Psoas muscle (tissue), 7 donors: ENCODE measurements at regions not wholly inside any gene's neighbourhood (a gene's known extent, or its start where the extent isn't known, plus 50 kb on each side); places are given as distances from the start of the nearest gene placed in this dataset.

ENCODE experiments used
- ATAC-seq, 4 donors: fragments of 200-7000 bp; cut with Tn5 transposase; one replicate each; pipeline ENCODE4 v1.9.1; 2020; ENCODE audit warnings: moderate library complexity in 3 of 4, mild to moderate bottlenecking in 2 of 4
- DNase-seq, 2 donors: peaks; one replicate each; pipeline ENCODE4 v3.0.0-alpha.2; 2020
- H3K27ac ChIP-seq: fragments of 200-600 bp; one replicate; pipeline ENCODE4 v1.8.0; 2022
- H3K27me3 ChIP-seq, 3 donors: fragments of 200-600 bp in 1 of 3; one replicate each; pipeline versions ENCODE4 v1.6.1 to v1.8.0; 2013 to 2022; ENCODE audit warnings: low read length in 2 of 3, mild to moderate bottlenecking in 2 of 3, moderate library complexity in 1 of 3; ENCODE audit not compliant: insufficient read depth in 3 of 3
- H3K36me3 ChIP-seq, 2 donors: fragments of 200-600 bp in 1 of 2; one replicate each; pipeline versions ENCODE4 v1.6.1 to v1.8.0; 2013 to 2022; ENCODE audit warnings: low read depth in 1 of 2, mild to moderate bottlenecking in 1 of 2, moderate library complexity in 1 of 2; ENCODE audit not compliant: insufficient read depth in 1 of 2
- H3K4me1 ChIP-seq: fragments of 200-600 bp; one replicate; pipeline ENCODE4 v1.8.0; 2022
- H3K4me3 ChIP-seq: fragments of 200-600 bp; one replicate; pipeline ENCODE4 v1.8.0; 2022; ENCODE audit warnings: mild to moderate bottlenecking
- H3K9me3 ChIP-seq: fragments of 200-600 bp; one replicate; pipeline ENCODE4 v1.8.0; 2022
- CTCF ChIP-seq: fragments of 200-600 bp; IDR thresholded peaks from one replicate; pipeline ENCODE4 v1.8.0; 2022; ENCODE audit warnings: antibody characterized with exemption
- WGBS, 3 donors: extraction: QIAGEN DNeasy Blood & Tissue Kit; methylation state at CpG; one replicate each; pipeline versions ENCODE4 v1.1.6 to v1.1.7; 2013; 5-methylcytosine and 5-hydroxymethylcytosine counted together
- intact Hi-C, 2 donors: fragments of 100-400 bp; cut with DNase I; formaldehyde crosslinking; loops; one replicate each; pipeline versions ENCODE4 v1.11.0 to v1.14.2; 2022
- donor health status: healthy with polysubstance abuse.
- donor health status: DM: no; HTN: no; CAD: no; lungs with moderate emphysema.
- donor health status: Bipolar disorder and iron deficiency.
- donor health status: healthy.
- donor health status: DM: yes; HTN: yes; CAD: no.
- donor health status: DM: no; HTN: no; CAD: no.
- donor health status: DM: yes; HTN: yes; CAD: no.

DNA sequence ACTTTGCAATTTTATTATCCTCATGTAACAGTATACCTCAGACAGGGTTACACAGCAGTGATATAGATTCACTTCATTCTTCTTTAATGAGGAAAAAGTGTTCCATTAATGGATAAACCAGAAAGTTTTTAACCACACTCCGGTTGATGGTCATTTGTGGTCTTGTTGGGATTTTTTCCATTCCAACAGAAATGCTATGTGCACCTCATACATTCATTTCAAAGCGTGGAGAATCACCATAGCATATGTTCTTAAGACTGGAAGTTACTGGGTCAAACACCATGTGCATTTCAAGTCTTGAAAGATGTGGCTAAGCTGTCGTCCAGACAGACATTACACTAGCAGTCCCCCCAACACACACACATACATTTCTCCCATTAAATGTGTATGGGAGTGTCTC, 245.8 kb upstream of the CDH5 start:
- Histone ChIP-seq H3K4me3 (no peak overlapping the region), H3K4me1 (no peaks in the 10 kb centered on the region), H3K9me3 (no peaks in the 10 kb centered on the region), H3K27ac (no peak overlapping the region), H3K36me3 (no peaks in the 10 kb centered on the region), H3K27me3 (peaks cover 0 to 2% (median 2%) of the 10 kb centered on the region in 3 donors)
- no peak for TF ChIP-seq CTCF
- 45 to 61% (median 48%) methylated on average over 3 of the region's 3 CpGs for WGBS, 3 donors
- intact Hi-C loops: loop anchor here in 1 of 2 donors (10.0 kb wide), 1 partner anchor 56 kb away; no protein-coding TSS in a partner anchor
- DNase-seq (no peak), ATAC-seq (no peak)

DNA sequence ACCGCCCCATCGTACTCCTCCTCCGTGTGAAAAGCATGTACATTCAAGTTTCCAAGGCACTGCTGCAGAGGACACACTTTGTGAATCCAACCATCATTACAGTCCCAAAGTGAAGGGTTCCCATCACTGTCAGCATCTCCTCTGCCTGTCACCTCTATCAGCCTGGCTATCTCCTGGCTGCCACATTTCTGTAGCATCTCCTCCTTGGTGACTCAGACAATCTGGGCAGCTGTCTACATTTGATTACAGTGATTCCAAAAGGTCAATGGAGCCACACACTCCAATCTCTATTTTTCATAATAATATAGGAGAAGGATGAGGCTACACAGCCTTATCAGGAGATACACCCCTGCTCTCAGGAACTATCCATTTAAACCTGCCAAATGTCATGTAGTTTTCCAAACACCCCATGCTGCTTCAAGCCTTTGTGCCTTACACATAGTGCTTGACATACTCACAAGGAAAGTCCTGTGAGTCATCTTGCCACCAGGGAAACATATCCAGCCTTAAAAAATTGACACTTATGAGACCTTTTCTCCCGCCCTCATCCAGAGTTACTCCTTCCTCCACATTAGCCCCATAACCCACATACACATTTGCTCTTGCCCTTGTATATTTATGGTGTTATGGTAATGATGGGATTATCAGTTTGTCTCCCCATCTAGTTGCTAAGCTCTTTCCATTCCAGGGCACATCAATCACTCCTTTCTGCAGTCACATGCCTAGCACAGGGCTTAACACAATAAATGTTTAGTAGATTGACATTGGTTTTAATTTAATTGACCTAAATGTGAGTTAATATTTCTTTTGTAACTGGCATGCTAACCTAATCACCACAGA, 250.1 kb upstream of the CDH5 start:
- ATAC-seq (no peak), DNase-seq (no peak)
- WGBS, 3 donors: 83 to 97% (median 93%) methylated on average over 4 of the region's 4 CpGs
- H3K27ac ChIP-seq: no peak overlapping the region
- H3K4me1 ChIP-seq: no peaks in the 10 kb centered on the region
- H3K27me3 ChIP-seq: peaks cover 0 to 2% (median 0%) of the 10 kb centered on the region in 3 donors
- no peaks in the 10 kb centered on the region for H3K9me3 ChIP-seq
- intact Hi-C loops: loop anchor here in 1 of 2 donors (10.0 kb wide), 1 partner anchor 62 kb away; no protein-coding TSS in a partner anchor
- no peaks in the 10 kb centered on the region for H3K36me3 ChIP-seq
- no peak overlapping the region for H3K4me3 ChIP-seq
- TF ChIP-seq CTCF: no peak

DNA sequence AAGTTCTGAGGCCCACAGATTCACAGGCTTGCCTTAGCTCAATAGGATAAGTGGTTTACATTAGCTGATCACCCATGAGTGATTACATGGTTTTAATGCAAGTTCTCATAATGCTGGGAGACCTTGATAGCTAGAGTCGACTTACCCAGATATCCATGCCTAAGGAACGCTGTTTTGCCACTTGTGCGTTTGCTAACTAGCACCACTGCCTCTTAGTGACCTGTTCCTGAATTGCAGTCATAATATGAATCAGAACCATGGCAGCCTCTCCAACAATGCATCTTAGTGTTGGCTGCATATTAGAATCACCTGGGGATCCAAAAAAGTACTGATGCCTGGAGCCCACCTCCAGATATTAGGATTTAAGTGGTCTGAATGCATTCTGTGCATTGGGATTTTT, 251.1 kb upstream of the CDH5 start:
- TF ChIP-seq CTCF: no peak
- Histone ChIP-seq H3K4me1 (no peaks in the 10 kb centered on the region), H3K36me3 (no peaks in the 10 kb centered on the region), H3K27ac (no peak overlapping the region), H3K27me3 (peaks cover 0 to 2% (median 0%) of the 10 kb centered on the region in 3 donors), H3K9me3 (no peaks in the 10 kb centered on the region), H3K4me3 (no peak overlapping the region)
- DNase-seq: no peak
- no peak for ATAC-seq
- WGBS, 3 donors: 84 to 87% (median 85%) methylated on average over 3 of the region's 3 CpGs
- intact Hi-C loops: loop anchor here in 1 of 2 donors (10.0 kb wide), 1 partner anchor 61 kb away; no protein-coding TSS in a partner anchor

GRCh38 chr16:66113223-66113622, 253.3 kb upstream of the CDH5 start:
- H3K4me3 ChIP-seq: no peak overlapping the region
- TF ChIP-seq CTCF: no peak
- H3K36me3 ChIP-seq: no peaks in the 10 kb centered on the region
- H3K9me3 ChIP-seq: no peaks in the 10 kb centered on the region
- no peak overlapping the region for H3K27ac ChIP-seq
- ATAC-seq: no peak
- intact Hi-C loops: loop anchor here in 1 of 2 donors (10.0 kb wide), 1 partner anchor 58 kb away; no protein-coding TSS in a partner anchor
- no peak for DNase-seq
- H3K4me1 ChIP-seq: no peaks in the 10 kb centered on the region
- WGBS, 3 donors: 90 to 98% (median 95%) methylated on average over 2 of the region's 2 CpGs
- H3K27me3 ChIP-seq: peaks cover 0 to 2% (median 0%) of the 10 kb centered on the region in 3 donors
